ENCODE measurements at regions not wholly inside any gene's neighbourhood (a gene's known extent, or its start where the extent isn't known, plus 50 kb on each side); places are given as distances from the start of the nearest gene placed in this dataset.

GRCh38 chr10:44249490-44249889, 135.4 kb downstream of the CXCL12 start:
- Histone ChIP-seq H2AK5ac (ENCODE audit: low read depth, low read length) (no peak overlapping the region), H3K27ac (ENCODE audit: low read depth, low read length) (no peak overlapping the region), H2AFZ (ENCODE audit: low read length) (peak overlapping the region; percentile 93), H4K8ac (ENCODE audit: extremely low read depth, insufficient read depth, low read length) (peak overlapping the region; percentile 77; the same call in 1 of the 2 replicates), H3K4me1 (replicated peaks in 1 of 4; ENCODE audit: control insufficient read depth in 3 of 4, insufficient read depth in 4 of 4, low read length in 3 of 4) (peaks cover 0 to 3% (median 0%) of the 10 kb centered on the region in 4 experiments; a peak in 2 of 7 replicates), H3K4me2 (ENCODE audit: insufficient read depth in 1 of 2, low read depth in 2 of 2, low read length in 2 of 2) (no peak overlapping the region), H3K14ac (ENCODE audit: insufficient read length) (no peak overlapping the region), H2BK5ac (ENCODE audit: low read depth, low read length) (no peak overlapping the region), H4K91ac (replicated peaks; ENCODE audit: insufficient read length, low read length) (no peak overlapping the region), H3K9me3 (ENCODE audit: insufficient read depth in 2 of 2, low read depth in 1 of 2, low read length in 1 of 2) (no peaks in the 10 kb centered on the region), H3K4me3 (ENCODE audit: extremely low read depth in 1 of 4, insufficient read depth in 2 of 4, low read depth in 3 of 4, low read length in 4 of 4) (no peak overlapping the region), H3K23ac (ENCODE audit: insufficient read length) (no peak overlapping the region), H3K4ac (replicated peaks; ENCODE audit: insufficient read length, low read depth, low read length) (no peak overlapping the region), H2BK12ac (ENCODE audit: low read depth, low read length) (peak overlapping the region; percentile 39; the same call in 1 of the 2 replicates), H3K9ac (replicated peaks in 1 of 4; ENCODE audit: extremely low read depth in 1 of 4, low read depth in 3 of 4, low read length in 3 of 4) (no peak overlapping the region), H3K79me1 (ENCODE audit: low read depth, low read length) (no peaks in the 10 kb centered on the region), H2BK120ac (replicated peaks; ENCODE audit: low read depth, low read length) (no peak overlapping the region), H3K18ac (ENCODE audit: extremely low read depth, low read length) (peak overlapping the region; percentile 19; the same call in 1 of the 2 replicates), H4K20me1 (replicated peaks in 1 of 2; ENCODE audit: control insufficient read depth in 1 of 2, insufficient read depth in 2 of 2, low read length in 2 of 2) (no peaks in the 10 kb centered on the region), H2BK15ac (ENCODE audit: low read length) (no peak overlapping the region), H3K36me3 (ENCODE audit: control insufficient read depth in 2 of 4, insufficient read depth in 4 of 4, low read length in 3 of 4) (no peaks in the 10 kb centered on the region), H3K27me3 (replicated peaks in 1 of 4; ENCODE audit: control insufficient read depth in 3 of 4, extremely low read depth in 1 of 4, insufficient read depth in 3 of 4, low read length in 3 of 4) (no peaks in the 10 kb centered on the region), H3K23me2 (ENCODE audit: low read depth, low read length) (no peaks in the 10 kb centered on the region), H2BK20ac (ENCODE audit: low read length) (no peak overlapping the region), H3K79me2 (ENCODE audit: control insufficient read depth in 1 of 2, insufficient read depth in 2 of 2, low read length in 2 of 2) (no peaks in the 10 kb centered on the region), H4K5ac (ENCODE audit: insufficient read length, low read depth, low read length) (no peak overlapping the region), H3K56ac (replicated peaks; ENCODE audit: insufficient read length, low read depth, low read length) (no peak overlapping the region)
- DNase-seq (ENCODE audit: low read depth in 1 of 2, low spot score in 2 of 2) (no peak), FAIRE-seq (no peak)
- ChIA-PET POLR2A (ENCODE audit: partially characterized antibody) (no interaction called here), CTCF (ENCODE audit: partially characterized antibody) (interaction anchor here (1.0 to 1.4 kb wide), 4 partner anchors 8 to 61 kb away, joined by 3 to 5 read pairs (median 4); no protein-coding TSS in a partner anchor)
- 87% methylated on average over 8 of the region's 11 CpGs; no CpG with 5 or more reads in 1 of the 2 experiments for WGBS, 2 experiments (ENCODE audit: extremely low coverage in 1 of 2, insufficient coverage in 1 of 2, insufficient read length in 1 of 2, insufficient replicate concordance in 2 of 2, low coverage in 1 of 2, low lambda C conversion rate in 2 of 2, missing lambda C conversion rate in 1 of 2)
- TF ChIP-seq SAP30 (IDR thresholded peaks at IDR 0.05; ENCODE audit: insufficient read depth, insufficient replicate concordance, low read length) (no peak), SIN3A (conservative IDR thresholded peaks at IDR 0.05 in 1 of 2, IDR thresholded peaks at IDR 0.05 in 1 of 2; ENCODE audit: low read depth in 1 of 2, low read length in 2 of 2) (no peak), CBX5 (IDR thresholded peaks at IDR 0.05; ENCODE audit: low read depth, low read length) (no peak), SP1 (IDR thresholded peaks at IDR 0.05; ENCODE audit: low read depth, low read length) (no peak), ATF2 (IDR thresholded peaks at IDR 0.05; ENCODE audit: low read length) (no peak), CBX8 (IDR thresholded peaks at IDR 0.05; ENCODE audit: borderline replicate concordance, low read depth, low read length) (no peak), NANOG (IDR thresholded peaks at IDR 0.05; ENCODE audit: insufficient read depth, low read depth, low read length, poor library complexity, severe bottlenecking) (no peak), ATF3 (IDR thresholded peaks at IDR 0.05; ENCODE audit: insufficient read depth, low read depth, low read length) (no peak), EZH2 (IDR thresholded peaks at IDR 0.05; ENCODE audit: low read depth, low read length, severe bottlenecking) (no peak), EP300 (IDR thresholded peaks at IDR 0.05; ENCODE audit: borderline replicate concordance in 1 of 2, low read depth in 2 of 2, low read length in 2 of 2) (no peak)

Data from H1 (cell line).